ENCODE measurements at regions not wholly inside any gene's neighbourhood (a gene's known extent, or its start where the extent isn't known, plus 50 kb on each side); places are given as distances from the start of the nearest gene placed in this dataset.

- TF ChIP-seq CTCF (IDR thresholded peaks at IDR 0.05; ENCODE audit: low read depth, low read length, poor library complexity, severe bottlenecking) (no peak), EZH2phosphoT487 (IDR thresholded peaks at IDR 0.05; ENCODE audit: borderline replicate concordance, low read length) (no peak)
Observed at GRCh38 chr16:35525979-35526590, 2066.7 kb downstream of the TP53TG3F start.

Measured in DOHH2 (cell line).